ENCODE measurements at regions not wholly inside any gene's neighbourhood (a gene's known extent, or its start where the extent isn't known, plus 50 kb on each side); places are given as distances from the start of the nearest gene placed in this dataset.
"Not testable (repeated sequence)": the region's sequence is repeated elsewhere in the genome, so short reads cannot be mapped to it uniquely, and the experiment has no call there.

- DNase-seq (ENCODE audit: low read depth, low spot score): no peak
Observed at GRCh38 chr20:19872001-19872400, 113.9 kb downstream of the RIN2 start.

GRCh38 chr20:19874040-19874727 is 116.1 kb downstream of the RIN2 start:
- no peak for DNase-seq (ENCODE audit: low read depth, low spot score)

GRCh38 chr20:19875376-19876221 is 117.5 kb downstream of the RIN2 start:
- DNase-seq (ENCODE audit: low read depth, low spot score): no peak

DNA sequence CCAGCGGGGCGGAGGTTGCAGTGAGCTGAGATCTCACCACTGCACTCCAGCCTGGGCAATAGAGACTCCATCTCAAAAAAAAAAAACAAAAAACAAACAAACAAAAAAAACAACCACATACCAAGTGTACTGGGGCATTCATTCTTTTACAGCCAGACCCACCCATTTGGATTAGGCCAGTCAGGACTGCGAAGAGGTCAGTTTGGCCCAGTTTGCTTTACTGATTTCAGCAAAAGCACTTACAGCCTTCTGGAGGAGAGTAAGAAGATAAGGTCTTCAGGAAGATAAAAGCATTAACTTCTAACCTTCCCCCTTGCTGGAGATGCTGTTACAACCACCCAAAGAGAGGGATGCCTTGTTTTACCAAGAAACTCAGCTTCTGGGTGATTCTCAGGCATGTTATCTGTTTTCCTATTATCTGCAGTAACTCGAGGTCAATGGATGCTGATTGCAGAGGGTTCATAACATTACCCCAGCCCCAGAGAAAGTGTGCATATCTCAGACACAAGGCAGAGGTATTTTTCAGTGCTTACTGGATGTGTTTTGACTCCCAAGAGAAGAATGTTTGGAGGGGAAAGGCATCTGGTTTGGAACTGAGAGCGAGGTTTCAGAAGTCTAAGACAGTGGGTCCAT is 118.9 kb downstream of the RIN2 start:
- DNase-seq (ENCODE audit: low read depth, low spot score): no peak

GRCh38 chr20:19879874-19880255 is 121.8 kb downstream of the RIN2 start:
- not testable (repeated sequence) for DNase-seq (ENCODE audit: low read depth, low spot score)

- DNase-seq (ENCODE audit: low read depth, low spot score): no peak
Observed at GRCh38 chr20:19880256-19881079, 122.4 kb downstream of the RIN2 start.

DNA sequence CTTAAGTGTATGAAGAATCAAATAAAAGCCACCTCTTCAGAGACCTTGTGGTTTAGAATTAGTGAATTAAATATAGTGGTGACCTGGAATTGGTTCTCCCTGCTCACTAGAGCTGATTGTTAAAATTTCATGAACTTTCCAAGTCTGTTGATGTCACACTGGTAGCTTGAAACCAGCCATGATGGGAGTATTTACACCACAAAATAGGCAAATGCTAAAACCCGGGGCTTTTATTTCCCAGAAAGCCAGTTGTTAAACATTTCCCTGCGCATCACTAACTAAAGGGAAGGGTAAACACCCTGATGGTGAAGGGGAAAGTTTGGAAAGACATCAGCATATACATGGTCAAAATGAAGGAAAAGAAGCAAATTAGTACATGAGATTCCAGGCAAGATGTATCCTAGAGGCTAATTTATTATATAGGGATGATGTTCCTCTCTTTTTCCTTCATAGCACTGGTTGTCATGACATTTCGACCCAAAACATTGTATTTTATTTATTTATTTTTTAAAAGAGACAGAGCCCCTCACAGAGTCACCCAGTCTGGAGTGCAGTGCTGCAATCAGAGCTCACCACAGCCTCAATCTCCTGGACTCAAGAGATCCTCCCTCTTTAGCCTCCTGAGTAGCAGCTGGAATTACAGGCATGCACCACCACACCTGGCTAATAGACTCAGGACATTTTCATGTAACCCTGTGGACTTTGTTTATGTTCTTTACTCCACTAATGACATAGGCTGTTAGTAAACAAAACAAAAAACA is 123.2 kb downstream of the RIN2 start:
- no peak for DNase-seq (ENCODE audit: low read depth, low spot score)

GRCh38 chr20:19881990-19882389 is 123.9 kb downstream of the RIN2 start:
- DNase-seq (ENCODE audit: low read depth, low spot score): no peak

DNA sequence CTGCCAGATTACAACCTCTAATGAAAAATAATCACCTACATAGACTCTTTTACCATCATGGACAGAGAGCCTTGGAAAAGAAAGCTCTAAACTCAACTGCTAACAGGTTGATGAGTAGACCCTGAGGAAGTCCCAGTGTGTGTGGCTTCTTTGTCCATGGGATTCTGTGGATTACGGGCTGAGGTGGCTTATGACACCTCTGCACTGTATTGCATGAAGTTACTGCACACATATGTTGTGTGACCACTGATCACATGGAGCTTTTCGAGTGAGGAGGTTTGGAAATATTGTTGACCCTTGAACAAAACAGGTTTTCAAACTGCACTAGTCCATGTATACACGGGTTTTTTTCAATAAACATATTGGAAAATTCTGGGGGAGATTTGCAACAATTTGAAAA is 124.4 kb downstream of the RIN2 start:
- DNase-seq (ENCODE audit: low read depth, low spot score): no peak

DNA sequence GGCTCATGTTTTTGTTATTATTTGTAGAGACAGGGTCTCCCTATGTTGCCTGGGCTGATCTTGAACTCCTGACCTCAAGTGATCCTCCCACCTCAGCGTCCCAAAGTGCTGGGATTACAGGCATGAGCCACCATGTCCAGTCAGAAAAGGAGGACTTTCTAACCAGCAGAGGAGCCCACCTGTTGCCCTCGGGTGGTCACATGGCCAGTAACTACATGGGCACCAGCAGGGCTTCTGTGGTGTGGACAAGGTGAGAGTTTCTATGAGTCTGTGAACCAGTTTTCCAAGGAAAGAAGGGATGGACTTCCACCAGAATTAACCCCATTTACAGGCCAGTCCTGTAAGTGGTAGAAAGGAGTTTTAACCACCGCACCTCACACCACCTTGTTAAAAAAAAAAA is 125.4 kb downstream of the RIN2 start:
- DNase-seq (ENCODE audit: low read depth, low spot score): no peak

DNA sequence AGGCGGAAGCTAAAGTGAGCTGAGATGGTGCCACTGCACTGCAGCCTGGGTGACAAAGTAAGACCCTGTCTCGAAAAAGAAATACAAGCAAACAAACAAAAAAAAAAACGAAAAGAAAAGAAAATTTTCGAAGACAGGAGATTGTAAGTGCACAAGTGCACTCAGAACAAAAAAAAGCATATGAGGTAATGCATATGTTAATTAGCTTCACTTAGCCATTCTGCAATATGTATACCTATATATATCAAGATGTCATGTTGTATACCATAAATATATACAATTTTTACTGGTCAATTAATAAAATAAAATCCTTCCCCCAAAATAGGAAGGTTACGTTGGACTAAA is 127.5 kb downstream of the RIN2 start:
- DNase-seq (ENCODE audit: low read depth, low spot score): no peak

- DNase-seq (ENCODE audit: low read depth, low spot score): no peak
Observed at GRCh38 chr20:19885939-19886660, 128.0 kb downstream of the RIN2 start.

DNA sequence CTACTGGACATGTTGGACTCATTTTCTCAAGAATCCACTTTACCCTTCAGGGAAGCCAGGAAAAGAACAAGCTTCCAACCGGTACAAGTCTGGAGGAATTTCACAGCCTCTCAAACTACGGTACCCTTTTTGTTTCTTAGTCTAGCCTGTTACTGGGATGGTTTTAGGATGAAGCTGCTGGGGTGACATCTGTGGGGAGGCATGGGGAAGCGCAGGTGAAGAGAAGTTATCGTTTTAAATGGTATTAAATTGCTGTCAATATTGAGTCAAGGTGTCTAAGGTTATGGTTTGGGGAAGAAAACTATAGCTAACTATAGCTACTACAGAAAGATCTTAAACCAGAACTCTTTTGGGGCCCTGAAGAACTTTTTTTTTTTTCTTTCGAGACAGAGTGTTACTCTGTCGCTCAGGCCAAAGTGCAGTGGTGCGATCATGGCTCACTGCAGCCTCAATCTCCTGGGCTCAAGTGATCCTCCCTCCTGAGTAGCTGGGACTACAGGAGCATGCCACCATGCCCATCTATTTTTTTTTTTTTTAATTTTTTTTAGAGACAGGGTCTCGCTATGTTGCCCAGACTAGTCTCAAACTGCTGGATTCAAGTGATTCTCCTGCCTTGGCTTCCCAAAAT is 128.7 kb downstream of the RIN2 start:
- no peak for DNase-seq (ENCODE audit: low read depth, low spot score)

- no peak for DNase-seq (ENCODE audit: low read depth, low spot score)
Observed at GRCh38 chr20:19887556-19888268, 129.4 kb upstream of the NAA20 start.

GRCh38 chr20:19888269-19888671 is 128.9 kb upstream of the NAA20 start:
- no peak for DNase-seq (ENCODE audit: low read depth, low spot score)

DNA sequence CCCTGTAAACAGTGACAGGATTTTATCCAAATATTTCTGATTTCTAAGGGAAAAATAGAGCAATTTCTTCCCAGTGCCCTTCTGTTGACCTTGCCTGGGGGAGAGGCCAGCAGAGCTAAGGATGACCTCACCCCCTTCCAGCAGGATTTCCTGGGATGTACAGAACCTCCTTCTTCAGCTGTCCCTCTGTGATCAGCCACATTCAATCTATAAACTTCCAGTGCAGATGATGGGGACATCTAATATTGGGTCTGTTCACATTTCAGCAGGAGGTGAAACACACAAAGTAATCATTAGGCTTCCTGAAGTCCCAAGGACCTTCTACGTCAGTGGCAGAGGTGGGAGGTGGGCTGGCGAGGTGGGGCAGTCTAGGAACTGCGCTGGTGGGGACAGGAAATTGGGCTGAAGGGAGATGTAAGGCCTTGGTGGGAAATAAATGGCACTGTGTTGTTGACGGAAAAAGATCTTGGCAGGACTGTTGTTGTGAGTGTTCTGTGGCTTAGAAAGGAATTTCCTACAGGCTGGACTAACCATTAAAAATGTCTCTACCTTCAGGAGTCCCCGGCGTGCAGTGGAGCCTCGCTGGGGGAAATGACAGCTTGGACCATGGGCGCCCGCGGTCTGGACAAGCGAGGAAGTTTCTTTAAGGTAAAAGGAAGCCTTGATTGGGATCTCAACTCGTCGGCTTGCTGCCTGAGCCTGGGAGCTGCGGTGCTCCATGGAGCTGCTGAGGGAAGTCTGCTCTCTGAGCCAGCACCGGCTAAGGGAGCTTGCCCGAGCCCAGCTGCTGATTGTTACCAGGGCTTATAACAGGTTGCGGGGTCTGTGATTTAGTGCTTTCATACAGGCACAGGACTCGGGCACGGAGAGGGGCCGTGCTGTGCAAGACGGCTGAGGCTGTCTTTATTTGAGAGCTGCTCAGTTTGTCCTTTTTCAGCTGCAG is 127.9 kb upstream of the NAA20 start:
- DNase-seq (ENCODE audit: low read depth, low spot score): no peak

DNA sequence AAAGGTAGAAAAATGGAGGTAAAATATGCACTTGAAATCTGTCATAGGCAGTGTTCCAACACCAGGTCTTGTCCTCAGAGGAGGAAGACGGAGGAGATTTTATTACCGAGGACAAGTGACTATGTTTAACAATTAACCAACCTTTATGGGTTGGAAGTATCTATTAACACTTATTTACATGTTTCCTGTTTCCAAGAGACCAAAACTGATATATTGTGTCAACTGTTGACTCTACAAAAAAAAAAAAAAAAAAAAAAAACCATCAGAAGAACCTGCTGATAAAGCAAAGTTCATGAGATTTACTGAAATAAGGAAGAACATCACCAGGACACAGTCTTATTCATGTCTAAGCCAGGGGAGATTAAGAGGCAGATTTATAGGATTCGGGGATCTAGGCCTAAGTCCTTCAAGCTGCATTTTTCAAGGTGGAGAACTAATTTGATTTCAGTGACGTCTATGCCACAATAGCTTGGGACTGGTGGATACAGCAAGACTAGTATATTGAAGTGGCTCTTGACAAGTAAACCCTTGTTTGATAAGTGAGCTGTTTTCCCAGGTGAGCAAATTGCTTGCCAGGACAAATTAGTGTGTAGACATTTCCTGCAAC is 126.6 kb upstream of the NAA20 start:
- DNase-seq (ENCODE audit: low read depth, low spot score): no peak

DNA sequence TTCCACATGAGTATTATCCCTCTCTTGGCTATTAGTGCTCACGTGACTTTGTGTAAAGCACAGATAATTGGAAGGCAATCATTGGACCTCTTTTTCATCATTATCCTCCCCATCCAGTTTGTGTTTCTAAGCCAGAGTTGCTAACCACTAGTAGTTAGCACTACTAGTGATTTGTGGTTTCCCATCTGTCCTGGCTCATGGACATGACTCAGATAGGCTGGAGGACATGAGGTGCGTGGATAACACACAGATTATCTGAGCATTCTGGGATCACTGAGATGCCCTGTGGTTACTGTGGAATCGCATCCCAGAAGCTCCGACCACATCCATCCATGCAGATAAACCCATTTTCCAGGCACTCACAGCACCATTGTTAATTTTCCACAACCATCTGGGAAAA is 123.8 kb upstream of the NAA20 start:
- no peak for DNase-seq (ENCODE audit: low read depth, low spot score)
